22Rv1 (cell line): ENCODE measurements at regions not wholly inside any gene's neighbourhood (a gene's known extent, or its start where the extent isn't known, plus 50 kb on each side); places are given as distances from the start of the nearest gene placed in this dataset.

Experiments
- ZFX ChIP-seq: fragments of 450-650 bp; IDR thresholded peaks from 2 replicates; pipeline ENCODE4 v1.6.1; 2017; ENCODE audit warnings: antibody characterized with exemption, borderline replicate concordance
- TF ChIP-seq, protein P1 (sequence below): fragments of 450-650 bp; IDR thresholded peaks from 2 replicates; pipeline ENCODE4 v1.5.1; 2017; ENCODE audit warnings: mild to moderate bottlenecking

DNA sequence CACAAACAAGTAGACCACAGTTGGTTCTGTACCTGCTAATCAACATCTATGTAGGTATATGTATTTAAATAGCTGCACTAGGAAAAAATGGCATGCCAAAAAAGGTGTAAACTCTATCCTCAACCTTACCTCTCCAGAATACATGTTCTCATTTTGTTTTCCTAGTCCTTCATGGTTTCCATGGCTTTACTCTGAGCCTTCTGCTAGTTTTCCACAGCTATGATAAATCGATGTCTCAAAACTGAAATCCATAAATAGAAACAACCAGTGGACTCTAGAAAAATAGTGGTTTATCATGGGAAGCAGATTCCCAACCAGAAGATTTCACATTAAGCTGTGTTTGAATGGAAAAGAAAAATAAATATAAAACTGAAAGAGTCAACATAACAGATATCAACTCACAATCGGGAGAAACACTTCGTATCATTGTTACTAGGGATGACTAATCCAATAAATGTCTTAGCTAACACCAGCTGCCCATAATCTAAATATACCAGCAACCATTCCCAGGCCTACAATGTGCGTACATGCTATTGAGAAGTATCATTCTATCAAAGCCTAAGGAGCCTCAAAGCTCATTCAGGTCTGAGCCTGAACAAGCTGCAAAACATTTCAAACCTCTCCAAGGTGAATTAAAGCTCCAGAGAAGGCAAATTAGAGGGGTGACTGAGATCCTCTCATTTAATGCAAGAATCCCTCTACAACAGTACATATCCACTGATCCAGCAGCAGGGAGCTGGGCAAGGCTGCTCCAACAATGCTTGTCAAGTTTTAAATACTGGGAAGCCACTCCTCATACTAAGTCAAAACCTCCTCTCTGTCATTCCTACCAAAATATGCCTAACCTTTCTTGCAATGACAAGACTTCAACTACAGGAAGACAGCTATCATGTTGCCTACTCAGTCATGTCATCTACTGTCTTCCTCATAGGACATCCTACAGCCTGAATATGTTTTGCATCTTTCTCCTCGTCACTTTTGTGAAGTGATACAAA, 90.2 kb downstream of the KCTD12 start:
- TF ChIP-seq, protein P1, sequence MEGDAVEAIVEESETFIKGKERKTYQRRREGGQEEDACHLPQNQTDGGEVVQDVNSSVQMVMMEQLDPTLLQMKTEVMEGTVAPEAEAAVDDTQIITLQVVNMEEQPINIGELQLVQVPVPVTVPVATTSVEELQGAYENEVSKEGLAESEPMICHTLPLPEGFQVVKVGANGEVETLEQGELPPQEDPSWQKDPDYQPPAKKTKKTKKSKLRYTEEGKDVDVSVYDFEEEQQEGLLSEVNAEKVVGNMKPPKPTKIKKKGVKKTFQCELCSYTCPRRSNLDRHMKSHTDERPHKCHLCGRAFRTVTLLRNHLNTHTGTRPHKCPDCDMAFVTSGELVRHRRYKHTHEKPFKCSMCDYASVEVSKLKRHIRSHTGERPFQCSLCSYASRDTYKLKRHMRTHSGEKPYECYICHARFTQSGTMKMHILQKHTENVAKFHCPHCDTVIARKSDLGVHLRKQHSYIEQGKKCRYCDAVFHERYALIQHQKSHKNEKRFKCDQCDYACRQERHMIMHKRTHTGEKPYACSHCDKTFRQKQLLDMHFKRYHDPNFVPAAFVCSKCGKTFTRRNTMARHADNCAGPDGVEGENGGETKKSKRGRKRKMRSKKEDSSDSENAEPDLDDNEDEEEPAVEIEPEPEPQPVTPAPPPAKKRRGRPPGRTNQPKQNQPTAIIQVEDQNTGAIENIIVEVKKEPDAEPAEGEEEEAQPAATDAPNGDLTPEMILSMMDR: no peak
- TF ChIP-seq ZFX: no peak
